Breast epithelium (tissue), 4 donors: ENCODE measurements at regions not wholly inside any gene's neighbourhood (a gene's known extent, or its start where the extent isn't known, plus 50 kb on each side); places are given as distances from the start of the nearest gene placed in this dataset.

Source experiments
- DNase-seq, 2 donors: peaks; one replicate each; pipeline ENCODE4 v3.0.0-alpha.2; 2019; ENCODE audit warnings: low spot score in 2 of 2
- H3K27ac ChIP-seq, 2 donors: fragments of 200-600 bp; sonication (generic) in 1 of 2; one replicate each; pipeline ENCODE4 v1.5.1; 2016 to 2019; ENCODE audit warnings: mild to moderate bottlenecking in 1 of 2
- H3K27me3 ChIP-seq, 2 donors: fragments of 200-600 bp; sonication (generic) in 1 of 2; one replicate each; pipeline versions ENCODE4 v1.5.1 to v1.6.0; 2017 to 2019; ENCODE audit warnings: control low read depth in 1 of 2, mild to moderate bottlenecking in 1 of 2
- H3K36me3 ChIP-seq: fragments of 200-600 bp; one replicate; pipeline ENCODE4 v1.5.1; 2019
- H3K4me1 ChIP-seq, 2 donors: fragments of 200-600 bp; sonication (generic); one replicate each; pipeline ENCODE4 v1.5.1; 2016 to 2019; ENCODE audit warnings: control low read depth in 1 of 2
- H3K4me3 ChIP-seq, 3 donors: fragments of 200-600 bp; sonication (generic); 1 replicate in 2 of 3; 2 replicates in 1 of 3; pipeline ENCODE4 v1.5.1; 2016 to 2019; ENCODE audit warnings: mild to moderate bottlenecking in 3 of 3, moderate library complexity in 2 of 3
- H3K9me3 ChIP-seq, 2 donors: fragments of 200-600 bp; sonication (generic) in 1 of 2; one replicate each; pipeline ENCODE4 v1.5.1; 2016 to 2019; ENCODE audit warnings: control low read depth in 1 of 2
- CTCF ChIP-seq, 3 donors: fragments of 450-650 bp; IDR thresholded peaks; one replicate each; pipeline ENCODE4 v1.5.1; 2016 to 2017; ENCODE audit warnings: antibody characterized with exemption in 3 of 3, mild to moderate bottlenecking in 3 of 3, moderate library complexity in 3 of 3
- POLR2A ChIP-seq: fragments of 450-650 bp; IDR thresholded peaks from one replicate; pipeline ENCODE4 v1.6.1; 2016; ENCODE audit warnings: antibody characterized with exemption, mild to moderate bottlenecking, moderate library complexity
- POLR2AphosphoS5 ChIP-seq, 3 donors: sonication (generic); formaldehyde crosslinking; IDR thresholded peaks; one replicate each; pipeline ENCODE4 v1.6.1; 2017; ENCODE audit warnings: antibody characterized with exemption in 3 of 3
- intact Hi-C: fragments of 100-400 bp; cut with DNase I; formaldehyde crosslinking; loops from one replicate; pipeline ENCODE4 v1.15.1; 2023; ENCODE audit warnings: low total_unique reads

- no peak for DNase-seq
- peaks cover 0 to 15% of the 10 kb centered on the region in 2 donors for H3K27me3 ChIP-seq
- no peaks in the 10 kb centered on the region for H3K9me3 ChIP-seq
- no peaks in the 10 kb centered on the region for H3K36me3 ChIP-seq
- TF ChIP-seq POLR2AphosphoS5 (IDR thresholded peaks at IDR 0.05) (peak in 1 of 3 donors; percentile 43), POLR2A (no peak), CTCF (IDR thresholded peaks at IDR 0.05) (no peak)
- H3K27ac ChIP-seq, result no peak overlapping the region
- intact Hi-C loops, result loop anchor here (10.0 kb wide), 1 partner anchor 1075 kb away; the partner anchor contains the start of gene GALNT9
- no peaks in the 10 kb centered on the region for H3K4me1 ChIP-seq
- no peak overlapping the region for H3K4me3 ChIP-seq
These were observed 295.7 kb downstream of the ADGRD1 start for GRCh38 chr12:131249246-131250027.

DNA sequence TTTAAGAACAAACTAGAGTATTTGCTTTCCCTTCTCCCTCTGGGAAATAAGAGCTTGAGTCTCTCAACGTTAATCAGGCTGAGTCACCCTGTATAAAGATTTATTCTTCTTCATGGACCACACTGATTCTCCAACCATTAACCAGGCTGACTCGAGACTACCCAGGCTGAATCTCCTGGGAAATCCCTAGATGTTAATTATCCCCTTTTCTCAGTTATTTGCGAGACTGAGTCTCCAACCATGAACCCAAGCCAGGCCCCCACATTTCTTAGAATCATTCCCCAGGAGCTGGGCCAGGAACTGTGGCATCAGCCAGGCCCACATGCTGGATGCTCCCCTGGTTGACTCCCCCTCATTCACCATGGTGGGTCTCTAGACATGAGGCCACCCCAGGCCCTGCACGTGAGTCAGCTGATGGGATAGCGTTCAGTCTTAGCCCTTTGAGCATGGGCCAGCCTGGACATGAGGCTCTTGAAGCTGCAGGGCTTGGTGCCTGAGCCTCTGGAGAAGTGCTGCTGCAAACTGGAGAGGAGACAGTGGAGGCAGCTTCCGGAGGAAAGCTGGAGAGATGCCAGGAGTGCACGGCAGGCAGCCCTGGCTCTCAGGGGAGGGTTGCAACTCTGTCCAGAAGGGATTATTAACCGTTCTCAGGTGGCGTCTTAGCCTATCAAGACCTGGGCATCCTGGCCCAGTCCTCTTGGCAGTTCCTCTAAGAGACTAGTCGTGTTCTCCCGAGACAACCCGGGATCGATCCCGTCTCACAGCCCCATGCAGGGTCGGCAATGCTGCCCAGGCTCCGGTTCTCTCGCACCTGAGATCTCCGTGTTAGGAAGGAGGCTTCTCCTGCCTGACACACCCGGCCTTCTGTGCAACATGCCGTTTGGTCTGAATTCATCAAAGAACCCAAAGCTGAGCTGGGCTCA is 296.6 kb downstream of the ADGRD1 start:
- H3K9me3 ChIP-seq, result no peaks in the 10 kb centered on the region
- H3K27ac ChIP-seq, result no peak overlapping the region
- intact Hi-C loops, result loop anchor here (10.0 kb wide), 1 partner anchor 1075 kb away; the partner anchor contains the start of gene GALNT9
- peaks cover 0 to 13% of the 10 kb centered on the region in 2 donors for H3K27me3 ChIP-seq
- H3K4me1 ChIP-seq, result no peaks in the 10 kb centered on the region
- no peak for TF ChIP-seq CTCF (IDR thresholded peaks at IDR 0.05)
- no peak for TF ChIP-seq POLR2AphosphoS5 (IDR thresholded peaks at IDR 0.05)
- TF ChIP-seq POLR2A, result no peak
- H3K36me3 ChIP-seq, result no peaks in the 10 kb centered on the region
- H3K4me3 ChIP-seq, result no peak overlapping the region
- no peak for DNase-seq

GRCh38 chr12:131250951-131251315 is 297.2 kb downstream of the ADGRD1 start:
- Histone ChIP-seq H3K4me3 (no peak overlapping the region), H3K36me3 (no peaks in the 10 kb centered on the region), H3K27me3 (peaks cover 0 to 7% of the 10 kb centered on the region in 2 donors), H3K27ac (no peak overlapping the region), H3K9me3 (no peaks in the 10 kb centered on the region), H3K4me1 (no peaks in the 10 kb centered on the region)
- TF ChIP-seq POLR2A, result no peak
- no peak for TF ChIP-seq CTCF (IDR thresholded peaks at IDR 0.05)
- TF ChIP-seq POLR2AphosphoS5 (IDR thresholded peaks at IDR 0.05), result no peak
- no peak for DNase-seq
- intact Hi-C loops, result loop anchor here (10.0 kb wide), 1 partner anchor 1074 kb away; the partner anchor contains the start of gene GALNT9

DNA sequence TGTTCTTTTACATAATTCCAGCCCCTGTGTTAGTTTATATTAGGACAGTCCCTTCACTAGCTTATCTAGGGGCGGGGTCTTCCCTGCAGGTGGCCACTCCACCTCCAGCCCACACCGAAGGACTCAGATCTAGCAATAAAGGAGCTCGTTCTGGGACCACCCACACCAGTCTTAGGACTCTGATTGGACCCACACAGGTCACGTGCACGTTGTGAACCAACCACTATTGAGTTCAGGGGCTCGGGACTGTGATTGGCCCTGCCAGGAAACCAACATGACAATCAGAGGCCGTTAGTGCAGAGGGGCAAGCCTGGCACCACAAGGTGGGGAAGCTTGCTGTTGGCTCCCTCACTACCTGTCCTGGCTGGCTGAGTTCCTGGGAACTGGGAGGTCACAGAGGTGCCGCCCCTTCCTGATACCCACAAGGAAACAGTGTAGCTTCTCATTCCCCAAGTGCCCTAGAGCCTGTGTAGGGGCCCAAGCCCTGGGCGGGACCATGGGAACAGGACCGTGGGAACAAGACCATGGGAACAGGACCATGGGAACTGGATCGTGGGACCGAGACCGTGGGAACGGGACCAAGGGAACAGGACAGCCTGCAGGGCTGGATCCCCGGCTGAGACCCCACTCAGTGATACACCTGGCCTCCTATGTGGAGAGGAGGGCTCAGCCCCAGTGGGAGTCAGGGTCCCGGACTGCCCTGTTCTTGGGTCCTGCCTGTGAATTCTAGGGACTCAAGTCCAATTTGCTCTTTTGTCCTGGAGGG is 297.8 kb downstream of the ADGRD1 start:
- intact Hi-C loops, result loop anchor here (10.0 kb wide), 1 partner anchor 1073 kb away; the partner anchor contains the start of gene GALNT9
- Histone ChIP-seq H3K27me3 (peaks cover 0 to 7% of the 10 kb centered on the region in 2 donors), H3K9me3 (no peaks in the 10 kb centered on the region), H3K27ac (no peak overlapping the region), H3K4me3 (no peak overlapping the region), H3K4me1 (no peaks in the 10 kb centered on the region), H3K36me3 (no peaks in the 10 kb centered on the region)
- no peak for DNase-seq
- TF ChIP-seq POLR2AphosphoS5 (IDR thresholded peaks at IDR 0.05), result no peak
- no peak for TF ChIP-seq POLR2A
- TF ChIP-seq CTCF (IDR thresholded peaks at IDR 0.05), result no peak
